NCI-H2196 treated with DMSO at 0.1 percent for 48 hours (cell line): ENCODE measurements at regions not wholly inside any gene's neighbourhood (a gene's known extent, or its start where the extent isn't known, plus 50 kb on each side); places are given as distances from the start of the nearest gene placed in this dataset.
"Not testable (repeated sequence)": the region's sequence is repeated elsewhere in the genome, so short reads cannot be mapped to it uniquely, and the experiment has no call there.

Experiments used
- DNase-seq: peaks from one replicate; lab custom pipeline; 2025; ENCODE audit not compliant: unreplicated experiment; lab: John Stamatoyannopoulos, UW

DNA sequence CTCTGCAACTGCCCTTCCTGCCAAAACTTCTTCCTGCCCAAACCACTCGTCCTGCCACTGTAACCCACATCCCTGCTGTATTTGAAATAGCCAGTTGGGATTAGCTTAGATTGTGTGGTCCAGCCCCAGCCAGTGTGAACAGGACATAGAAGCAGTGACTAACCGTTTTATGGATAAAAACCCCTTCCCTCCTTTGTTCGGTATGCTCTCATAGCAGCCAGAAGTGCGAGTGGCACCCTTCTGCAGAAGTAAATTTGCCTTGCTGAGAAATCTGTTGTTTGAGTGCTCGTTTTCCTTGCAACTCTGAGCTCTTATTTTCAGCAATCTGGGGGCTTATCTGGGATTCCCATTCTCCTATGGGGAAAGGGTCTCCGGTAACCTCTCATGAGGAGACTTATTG is 470.0 kb downstream of the PRDM9 start:
- DNase-seq: no peak

DNA sequence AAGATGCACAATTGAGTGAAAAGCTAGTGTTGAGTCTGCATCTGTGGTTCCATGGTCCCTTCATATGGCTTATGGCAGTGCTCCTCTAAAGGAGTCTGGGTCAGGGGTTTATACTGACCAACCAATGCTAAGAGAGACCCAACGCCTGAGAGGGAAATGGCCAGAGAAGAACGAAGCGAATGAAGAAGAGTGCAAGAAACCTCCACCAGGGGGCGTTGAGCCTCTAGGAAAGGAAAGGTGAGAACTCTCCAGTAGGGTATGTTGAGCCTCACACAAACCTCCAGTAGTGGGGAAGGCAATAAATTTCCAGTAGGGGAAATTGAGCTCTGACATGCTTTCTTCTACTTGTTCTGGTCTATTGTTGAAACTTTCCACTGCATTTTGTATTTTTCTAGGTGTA is 470.6 kb downstream of the PRDM9 start:
- DNase-seq: no peak

DNA sequence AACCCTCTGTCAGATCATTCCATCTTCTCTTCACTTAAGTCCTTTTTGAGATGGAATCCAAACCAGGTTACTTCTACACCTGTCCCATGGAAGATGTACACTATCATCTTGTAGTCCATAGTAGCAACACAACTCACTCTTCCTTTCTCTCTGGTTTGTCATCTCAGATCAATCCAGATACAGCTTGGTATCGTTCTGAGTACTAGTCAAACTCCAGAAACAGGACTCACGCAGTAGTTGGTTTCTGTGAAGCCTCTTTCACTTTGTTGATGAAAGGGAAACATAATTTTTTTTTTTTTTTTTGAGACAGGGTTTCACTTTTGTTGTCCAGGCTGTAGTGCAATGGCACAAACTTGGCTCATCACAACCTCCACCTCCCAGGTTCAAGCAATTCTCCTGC is 484.0 kb downstream of the PRDM9 start:
- no peak for DNase-seq

DNA sequence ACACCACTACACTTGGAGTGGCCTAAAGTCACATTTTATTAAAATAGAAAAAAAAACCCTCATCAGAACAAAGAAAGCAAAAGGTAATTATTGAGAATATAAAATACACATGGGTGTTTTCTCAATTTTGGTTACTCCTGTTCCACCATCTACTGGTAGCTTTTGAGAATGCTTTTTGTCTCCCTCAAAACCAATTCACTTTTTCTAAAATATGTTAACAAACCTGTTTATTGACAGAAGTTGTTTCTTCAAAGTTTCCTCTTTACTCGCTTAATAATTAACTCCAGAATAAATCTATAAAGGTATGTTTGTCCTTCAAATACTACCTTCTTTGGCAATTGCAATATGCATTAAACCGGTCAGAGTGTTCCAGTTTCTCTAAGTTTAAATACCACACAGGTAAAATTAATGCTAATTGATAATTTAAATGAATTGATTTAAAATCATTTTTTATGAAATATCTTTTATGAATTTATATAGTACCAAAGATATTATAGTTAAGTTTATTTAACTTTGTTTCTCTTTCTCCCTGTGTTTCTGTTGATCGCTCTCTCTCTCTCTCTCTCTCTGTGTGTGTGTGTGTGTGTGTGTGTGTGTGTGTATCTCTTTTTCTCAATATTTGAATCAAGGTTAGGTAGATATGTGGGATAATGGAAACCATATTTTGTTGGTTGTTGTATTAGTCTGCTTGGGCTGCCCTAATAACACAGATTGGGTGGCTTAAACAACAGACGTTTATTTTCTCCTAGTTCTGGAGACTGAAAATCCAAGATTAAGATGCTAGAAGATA is 487.4 kb downstream of the PRDM9 start:
- DNase-seq: no peak

DNA sequence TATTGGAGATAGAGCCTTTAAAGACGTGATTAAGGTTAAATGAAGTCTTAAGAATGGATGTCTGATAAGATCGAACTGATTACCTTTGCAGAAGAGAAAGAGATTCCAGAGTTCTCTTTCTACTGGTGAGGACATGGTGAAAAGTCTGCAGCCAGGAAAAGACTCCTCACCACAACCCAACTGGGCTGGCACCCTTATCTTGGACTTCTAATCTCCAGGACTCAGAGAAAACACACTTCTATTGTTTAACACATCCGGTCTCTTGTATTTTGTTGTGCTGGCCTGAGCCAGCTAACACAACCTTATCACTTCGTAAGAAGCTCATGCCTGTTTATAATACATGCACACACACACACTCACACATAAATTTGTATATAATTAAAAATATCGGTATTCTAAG is 489.1 kb downstream of the PRDM9 start:
- DNase-seq: no peak

DNA sequence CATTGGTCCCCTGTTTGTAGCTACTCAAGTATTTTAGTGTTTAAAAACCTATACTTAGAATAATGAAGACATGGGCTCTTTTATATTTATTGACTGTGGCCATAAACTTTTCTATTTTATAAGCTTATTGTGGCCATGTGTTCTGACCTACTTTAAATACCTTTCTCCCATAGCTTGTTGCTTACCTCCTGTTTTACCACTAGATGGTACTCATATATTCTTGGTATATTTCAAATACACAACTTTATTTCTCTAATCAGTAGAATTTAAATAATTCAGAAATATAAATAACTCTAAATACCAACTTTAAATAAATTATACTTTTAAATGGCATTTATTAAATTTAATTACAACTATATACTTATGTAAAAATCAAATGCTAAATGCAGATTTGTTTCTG is 498.0 kb downstream of the PRDM9 start:
- no peak for DNase-seq

DNA sequence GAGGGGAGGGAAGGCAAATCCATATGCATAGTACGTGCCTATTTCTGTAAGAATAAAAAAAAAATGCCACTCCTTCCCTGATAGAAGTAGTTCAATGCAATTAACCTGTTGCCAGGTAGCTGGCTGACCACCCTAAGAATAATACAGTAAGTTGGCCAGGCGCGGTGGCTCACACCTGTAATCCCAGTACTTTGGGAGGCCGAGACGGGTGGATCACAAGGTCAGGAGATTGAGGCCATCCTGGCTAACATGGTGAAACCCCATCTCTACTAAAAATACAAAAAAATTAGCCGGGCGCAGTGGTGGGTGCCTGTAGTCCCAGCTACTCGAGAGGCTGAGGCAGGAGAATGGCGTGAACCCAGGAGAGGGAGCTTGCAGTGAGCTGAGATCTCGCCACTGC is 510.3 kb downstream of the PRDM9 start:
- not testable (repeated sequence) for DNase-seq

DNA sequence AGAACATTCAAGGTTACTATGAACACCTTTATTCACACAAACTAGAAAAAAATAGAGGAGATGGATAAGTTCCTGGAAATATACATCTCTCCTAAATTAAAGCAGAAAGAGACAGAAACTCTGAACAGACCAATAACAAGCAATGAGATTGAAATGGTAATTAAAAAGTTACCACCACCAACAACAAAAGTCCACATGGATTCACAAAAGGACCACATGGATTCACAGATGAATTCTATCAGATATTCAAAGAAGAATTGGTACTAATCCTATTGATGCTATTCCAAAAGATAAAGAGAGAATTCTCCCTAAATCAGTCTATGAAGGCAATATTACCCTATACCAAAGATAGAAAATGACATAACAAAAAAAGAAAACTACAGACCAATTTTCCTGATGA is 518.9 kb downstream of the PRDM9 start:
- no peak for DNase-seq

DNA sequence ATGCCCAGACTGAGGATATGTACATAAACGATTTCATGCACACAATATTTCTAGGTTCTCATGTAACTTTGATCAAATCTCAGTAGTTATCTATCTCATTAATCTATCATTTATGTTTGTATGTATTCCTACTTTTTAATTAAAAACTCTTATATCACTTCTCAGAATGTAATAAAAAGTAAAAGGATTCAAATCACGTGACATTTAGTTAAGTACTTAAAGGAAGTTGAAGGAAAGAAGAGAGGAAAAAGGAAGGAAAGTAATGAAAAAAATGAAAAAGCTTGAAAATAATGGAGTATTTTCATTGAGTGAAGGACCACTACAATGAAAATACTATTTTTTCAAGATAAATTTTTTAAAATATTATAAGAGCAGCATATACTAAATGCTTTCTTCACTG is 535.3 kb downstream of the PRDM9 start:
- DNase-seq: no peak

DNA sequence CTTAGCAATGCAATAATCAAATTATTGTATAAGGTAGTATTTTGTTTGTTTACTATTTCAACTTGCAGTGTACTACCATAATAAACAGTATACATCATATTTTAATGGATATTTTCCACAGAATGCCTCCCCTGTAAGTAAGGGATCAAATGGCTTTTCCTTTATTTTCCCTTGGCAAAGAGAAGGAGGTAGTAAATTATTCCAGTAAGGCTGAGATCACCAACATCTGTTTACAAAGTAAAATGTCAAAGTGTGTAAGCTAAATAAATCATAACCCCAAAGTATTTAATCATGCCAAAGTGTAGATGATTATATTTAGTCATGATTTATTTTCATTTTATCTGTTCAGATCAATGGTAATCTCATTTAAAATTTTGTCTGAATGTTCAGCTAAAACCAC is 537.6 kb downstream of the PRDM9 start:
- no peak for DNase-seq

DNA sequence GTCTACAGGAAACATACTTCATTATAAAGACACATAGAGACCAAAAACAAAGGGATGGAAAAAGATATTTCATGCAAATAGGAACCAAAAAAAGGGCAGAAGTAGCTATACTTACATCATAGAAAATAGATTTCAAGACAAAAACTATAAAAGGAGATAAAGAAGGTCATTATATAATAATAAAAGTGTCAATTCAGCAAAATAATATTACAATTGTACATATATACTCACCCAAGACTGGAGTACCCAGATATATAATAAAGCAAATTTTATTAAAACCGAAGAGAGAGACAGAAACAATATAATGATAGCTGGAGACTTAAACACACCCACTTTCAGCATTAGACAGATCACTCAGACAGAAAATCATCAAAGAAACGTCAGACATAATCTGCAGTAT is 546.3 kb downstream of the PRDM9 start:
- DNase-seq: no peak

DNA sequence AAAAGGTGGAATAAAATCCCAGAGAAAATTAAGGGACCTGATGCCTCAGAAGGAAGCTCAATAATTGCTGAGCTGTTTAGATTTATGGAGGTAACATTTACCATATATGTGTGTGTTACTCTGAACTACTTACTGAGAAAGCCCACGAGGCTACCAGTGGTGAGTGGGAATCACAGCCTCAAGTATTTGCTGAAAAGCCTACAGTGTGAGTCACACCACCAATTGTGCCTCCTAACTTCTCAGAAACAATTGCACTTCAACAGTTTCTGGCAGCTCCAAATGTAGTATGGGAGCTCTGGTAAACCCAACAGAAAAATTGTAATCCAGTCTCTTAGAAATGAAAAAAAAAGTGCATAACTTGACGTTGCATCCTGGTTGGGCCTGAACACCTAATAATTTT is 551.6 kb downstream of the PRDM9 start:
- no peak for DNase-seq

DNA sequence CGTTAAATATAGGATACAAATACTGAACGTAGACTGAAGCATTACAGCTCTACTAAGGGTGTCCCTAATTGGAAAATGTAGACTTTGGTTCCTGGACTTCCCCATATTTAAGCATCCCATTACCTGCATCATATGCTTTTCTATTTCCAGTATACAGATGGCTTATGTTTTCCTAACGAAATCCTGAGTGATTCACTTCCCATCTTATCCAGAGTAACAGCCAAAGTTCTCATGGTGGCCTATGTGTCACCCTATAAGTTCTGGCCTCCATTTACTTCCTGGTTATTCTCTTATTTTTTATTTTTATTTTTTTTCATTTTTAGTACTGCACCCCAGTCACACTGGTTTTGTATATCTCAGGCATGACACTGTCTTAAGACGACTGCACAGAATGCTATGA is 552.3 kb downstream of the PRDM9 start:
- DNase-seq: no peak

DNA sequence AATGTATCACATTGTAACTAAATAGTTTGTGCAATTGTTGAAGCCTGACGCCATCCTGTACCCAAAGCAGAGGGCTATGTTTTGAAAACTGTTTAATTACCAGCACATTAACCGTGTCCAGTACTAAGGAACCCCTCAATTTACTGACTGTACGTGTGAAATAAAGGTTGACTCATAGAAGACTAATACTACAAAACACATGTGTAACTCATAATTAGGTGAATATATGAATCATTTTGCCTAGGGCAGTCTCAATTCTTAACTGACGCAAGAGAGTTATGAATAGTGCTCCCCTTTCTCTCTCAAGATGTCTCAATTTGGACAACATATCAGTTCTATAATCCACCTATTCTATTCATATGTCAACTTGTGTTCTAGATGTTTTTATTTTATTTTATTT is 558.4 kb downstream of the PRDM9 start:
- DNase-seq: no peak

DNA sequence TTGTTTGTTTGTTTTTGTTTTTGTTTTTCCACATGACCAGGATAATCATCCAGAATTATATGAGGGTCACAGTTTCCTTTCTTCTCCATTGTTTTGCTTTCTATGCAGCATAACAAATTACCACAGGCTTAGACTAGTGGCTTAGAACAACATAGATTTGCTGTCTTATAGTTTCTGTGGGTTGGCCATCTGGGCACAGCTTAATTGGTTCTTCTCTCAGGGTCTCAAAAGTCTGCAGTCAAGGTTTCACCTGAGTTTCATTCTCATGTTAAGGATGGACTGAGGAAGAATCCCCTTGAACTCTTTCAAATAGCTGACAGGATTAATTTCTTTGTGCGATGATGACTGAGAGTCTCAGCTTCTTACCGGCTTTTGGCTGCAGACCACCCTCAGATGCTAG is 559.8 kb downstream of the PRDM9 start:
- DNase-seq: no peak

DNA sequence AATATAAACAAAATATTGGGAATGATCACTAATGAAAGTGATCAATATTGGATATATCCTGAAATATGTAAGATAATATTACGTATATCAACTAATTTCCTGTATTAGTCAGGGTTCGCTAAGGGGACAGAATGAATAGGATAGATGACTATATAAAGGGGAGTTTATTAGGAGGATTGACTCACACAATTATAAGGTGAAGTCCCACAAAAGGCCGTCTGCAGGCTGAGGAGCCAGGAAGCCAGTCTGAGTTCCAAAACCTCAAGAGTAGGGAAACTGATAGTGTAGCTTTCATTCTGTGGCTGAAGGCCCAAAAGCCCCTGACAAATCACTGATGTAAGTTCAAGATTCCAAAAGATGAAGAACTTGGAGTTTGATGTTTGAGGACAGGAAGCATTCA is 561.1 kb downstream of the PRDM9 start:
- no peak for DNase-seq

DNA sequence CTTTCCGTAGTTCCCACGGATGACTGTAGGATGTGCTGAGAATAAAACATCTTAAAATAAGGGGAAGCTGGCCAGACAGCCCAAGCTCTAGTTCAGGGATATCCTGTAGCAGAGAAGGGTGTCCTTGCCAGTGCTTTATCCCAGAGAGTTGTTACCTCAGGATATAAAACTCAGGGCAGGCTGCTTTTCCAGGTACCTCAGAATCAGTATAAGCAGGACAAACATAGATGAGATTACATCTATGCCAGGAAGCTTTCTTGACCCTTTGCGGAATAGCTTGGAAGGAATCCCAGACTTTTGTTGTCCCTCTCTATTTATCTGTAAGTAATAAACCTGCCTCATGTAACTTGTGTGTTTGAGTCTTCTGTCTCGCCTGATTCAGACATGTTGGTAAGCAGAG is 565.7 kb downstream of the PRDM9 start:
- no peak for DNase-seq

DNA sequence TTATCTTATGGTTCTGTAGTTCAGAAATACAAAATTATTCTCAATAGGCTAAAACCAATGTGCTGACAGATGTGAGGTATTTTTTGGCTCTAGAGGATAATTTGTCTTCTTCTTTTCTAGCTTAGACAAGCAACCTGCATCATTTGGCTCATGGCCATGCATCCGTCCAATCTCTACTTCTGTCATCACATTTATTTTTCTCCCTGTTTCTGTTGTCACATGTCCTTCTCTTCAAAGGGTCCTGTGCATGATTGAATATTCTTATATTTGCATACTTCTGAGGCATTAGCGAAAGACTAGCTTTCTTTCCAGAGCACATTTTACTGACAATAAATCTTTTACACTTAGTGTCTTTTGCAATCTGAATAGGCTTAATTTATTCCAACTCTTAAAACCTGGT is 564.7 kb downstream of the CDH10 start:
- no peak for DNase-seq

DNA sequence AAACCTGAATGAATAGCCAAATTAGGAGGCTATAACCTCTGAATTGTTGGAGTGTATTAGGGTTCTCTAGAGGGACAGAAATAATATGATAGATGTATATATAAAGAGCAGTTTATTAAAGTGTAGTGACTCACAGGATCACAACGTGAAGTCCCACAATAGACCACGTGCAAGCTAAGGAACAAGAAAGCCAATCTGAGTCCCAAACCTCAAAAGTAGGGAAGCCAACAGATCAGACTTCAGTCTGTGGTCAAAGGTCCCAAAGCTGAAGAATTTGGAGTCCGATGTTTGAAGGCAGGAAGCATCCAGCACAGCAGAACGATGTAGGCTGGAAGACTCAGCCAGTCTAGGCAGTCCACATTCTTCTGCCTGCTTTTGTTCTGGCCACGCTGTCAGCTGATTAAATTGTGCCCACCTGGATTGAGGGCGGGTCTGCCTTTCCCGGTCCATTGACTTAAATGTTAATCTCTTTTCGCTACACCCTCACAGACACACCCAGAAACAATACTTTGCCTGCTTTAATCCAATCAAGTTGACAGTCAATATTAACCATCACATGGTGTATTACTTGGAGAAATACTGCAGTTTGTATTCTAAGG is 550.6 kb downstream of the CDH10 start:
- DNase-seq: no peak

DNA sequence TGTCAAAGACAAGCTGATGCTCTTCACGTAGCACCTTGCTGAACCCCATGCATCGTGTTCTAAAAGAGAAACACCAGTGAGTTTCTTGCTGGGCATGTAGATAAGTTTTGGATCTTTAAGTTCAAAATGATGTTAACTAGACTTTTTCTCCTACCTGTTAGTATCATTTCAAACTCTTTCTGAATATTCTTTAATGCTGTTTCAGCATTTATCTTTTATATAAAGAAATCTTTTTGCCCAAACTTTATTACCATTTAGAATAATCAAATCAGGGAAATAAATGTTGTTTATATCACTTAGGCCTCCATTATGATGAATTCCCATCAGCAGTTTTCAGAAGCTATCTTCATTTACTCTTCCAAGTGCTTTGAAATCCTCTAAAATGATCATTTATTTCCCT is 542.8 kb downstream of the CDH10 start:
- DNase-seq: no peak

DNA sequence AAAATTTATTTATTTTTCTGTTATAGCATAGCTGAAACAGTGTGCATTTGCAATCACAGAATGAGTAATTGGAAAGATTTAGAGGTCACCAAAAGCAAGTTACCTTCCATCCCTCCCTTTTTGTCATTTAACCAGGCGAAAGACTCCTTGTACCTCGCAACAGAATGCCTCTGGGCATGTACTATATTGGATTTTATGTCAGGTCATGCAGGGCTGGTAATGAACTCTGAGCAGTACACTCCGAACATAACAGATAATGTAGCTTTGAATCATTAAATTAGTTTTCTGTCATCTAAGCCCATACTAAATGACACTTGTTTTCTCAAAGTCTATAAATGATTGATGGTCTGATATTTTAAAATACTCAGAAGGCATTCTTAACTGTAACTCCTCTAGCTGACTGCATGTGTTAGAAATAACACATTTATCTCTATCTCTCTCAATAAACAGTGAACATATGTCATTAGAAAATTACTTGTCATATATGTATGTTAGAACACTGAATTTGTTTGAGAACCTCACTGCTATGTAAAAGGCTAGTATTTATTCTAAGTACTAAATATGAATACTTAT is 541.2 kb downstream of the CDH10 start:
- no peak for DNase-seq

DNA sequence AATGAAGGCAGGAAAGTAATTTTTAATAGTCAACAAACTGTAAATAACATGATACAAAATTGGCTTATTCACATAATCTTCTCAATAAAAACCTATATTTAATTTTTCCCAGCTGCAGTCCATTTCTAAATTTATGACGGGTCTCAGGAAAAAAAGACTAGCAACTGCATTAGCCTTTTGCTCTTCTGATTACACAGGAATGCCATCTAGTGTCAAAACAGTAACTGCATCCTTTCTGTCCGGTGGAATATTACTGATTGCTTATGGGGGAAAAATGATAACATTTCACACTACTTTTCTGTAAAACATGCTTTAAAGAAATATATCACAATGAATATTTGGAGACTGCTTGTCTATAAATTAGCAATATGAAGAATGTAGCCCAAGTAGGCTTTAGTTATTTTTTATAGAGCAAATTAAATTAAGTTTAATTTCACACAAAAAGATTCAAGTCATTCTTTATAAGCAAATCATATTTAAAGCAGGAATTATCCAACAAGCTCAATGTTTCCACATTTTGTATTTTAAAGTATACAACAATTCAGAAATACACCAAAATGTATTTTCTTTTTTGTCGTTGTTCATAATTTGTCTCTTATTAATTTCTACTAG is 534.7 kb downstream of the CDH10 start:
- no peak for DNase-seq
